Activated CD8-positive, alpha-beta T cell treated with anti-CD3 and anti-CD28 coated beads for 36 hours (primary cell): ENCODE measurements at regions not wholly inside any gene's neighbourhood (a gene's known extent, or its start where the extent isn't known, plus 50 kb on each side); places are given as distances from the start of the nearest gene placed in this dataset.

Source experiments
- ATAC-seq: fragments of 200-7000 bp; cut with Tn5 transposase; one replicate; pipeline ENCODE4 v1.10.0; 2021; ENCODE audit warnings: mild to moderate bottlenecking, moderate library complexity
- CTCF ChIA-PET: fragments of 350-600 bp; sonication (Branson Sonifier 250); formaldehyde crosslinking; loops from one replicate; lab custom pipeline; 2021; ENCODE audit warnings: antibody characterized with exemption; lab: Charles Lee
- POLR2A ChIA-PET: fragments of 350-600 bp; sonication (Branson Sonifier 250); formaldehyde crosslinking; loops from one replicate; lab custom pipeline; 2021; ENCODE audit warnings: antibody characterized with exemption; lab: Charles Lee
- DNase-seq: peaks from one replicate; pipeline ENCODE4 v3.0.0-alpha.2; 2020
- H3K27ac Mint-ChIP-seq: one replicate; pipeline ENCODE4 v1.8.0; 2021; ENCODE audit warnings: mild to moderate bottlenecking, mixed read lengths
- H3K27me3 Mint-ChIP-seq: one replicate; pipeline ENCODE4 v1.8.0; 2021; ENCODE audit warnings: mixed read lengths
- H3K36me3 Mint-ChIP-seq: one replicate; pipeline ENCODE4 v1.8.0; 2021; ENCODE audit warnings: low read depth, mixed read lengths
- H3K4me1 Mint-ChIP-seq: one replicate; pipeline ENCODE4 v1.8.0; 2021; ENCODE audit warnings: low read depth, mixed read lengths
- H3K4me3 Mint-ChIP-seq: one replicate; pipeline ENCODE4 v1.8.0; 2021; ENCODE audit warnings: mild to moderate bottlenecking, moderate library complexity, mixed read lengths
- H3K9me3 Mint-ChIP-seq: one replicate; pipeline ENCODE4 v1.8.0; 2021; ENCODE audit warnings: mixed read lengths
- intact Hi-C: fragments of 100-400 bp; cut with micrococcal nuclease; formaldehyde crosslinking; loops from one replicate; pipeline ENCODE4 v1.10.0; 2022
- TF ChIP-seq, protein P1 (sequence below): fragments of 200-600 bp; IDR thresholded peaks from one replicate; pipeline ENCODE4 v1.8.0; 2022; ENCODE audit warnings: antibody characterized with exemption, mild to moderate bottlenecking

DNA sequence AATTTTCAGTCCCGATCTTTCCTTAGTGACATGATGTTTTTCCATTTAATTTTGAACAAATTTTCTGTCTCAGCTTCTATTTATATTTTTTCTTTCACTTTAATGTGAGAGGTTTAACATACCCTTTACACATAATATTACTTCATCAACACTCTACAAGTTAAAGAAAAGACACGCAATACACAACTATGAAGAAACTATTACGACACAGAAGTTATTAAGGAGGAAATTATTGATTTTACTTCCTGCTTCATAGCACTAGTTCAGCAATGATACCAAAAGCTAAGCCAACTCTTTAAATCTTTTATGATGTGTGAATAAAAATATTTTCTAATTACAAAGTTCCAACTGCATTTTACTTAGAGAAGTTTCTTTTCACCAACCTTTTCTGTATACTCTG lies 432.3 kb upstream of the DAB2 start:
- no peaks in the 10 kb centered on the region for H3K9me3 Mint-ChIP-seq
- no peaks in the 10 kb centered on the region for H3K36me3 Mint-ChIP-seq
- H3K27ac Mint-ChIP-seq = no peak overlapping the region
- no peak overlapping the region for H3K4me3 Mint-ChIP-seq
- POLR2A ChIA-PET = no interaction called here
- H3K27me3 Mint-ChIP-seq = peaks cover 17% of the 10 kb centered on the region
- ATAC-seq (no peak), DNase-seq (no peak)
- CTCF ChIA-PET = no interaction called here
- no peaks in the 10 kb centered on the region for H3K4me1 Mint-ChIP-seq
- TF ChIP-seq, protein P1, sequence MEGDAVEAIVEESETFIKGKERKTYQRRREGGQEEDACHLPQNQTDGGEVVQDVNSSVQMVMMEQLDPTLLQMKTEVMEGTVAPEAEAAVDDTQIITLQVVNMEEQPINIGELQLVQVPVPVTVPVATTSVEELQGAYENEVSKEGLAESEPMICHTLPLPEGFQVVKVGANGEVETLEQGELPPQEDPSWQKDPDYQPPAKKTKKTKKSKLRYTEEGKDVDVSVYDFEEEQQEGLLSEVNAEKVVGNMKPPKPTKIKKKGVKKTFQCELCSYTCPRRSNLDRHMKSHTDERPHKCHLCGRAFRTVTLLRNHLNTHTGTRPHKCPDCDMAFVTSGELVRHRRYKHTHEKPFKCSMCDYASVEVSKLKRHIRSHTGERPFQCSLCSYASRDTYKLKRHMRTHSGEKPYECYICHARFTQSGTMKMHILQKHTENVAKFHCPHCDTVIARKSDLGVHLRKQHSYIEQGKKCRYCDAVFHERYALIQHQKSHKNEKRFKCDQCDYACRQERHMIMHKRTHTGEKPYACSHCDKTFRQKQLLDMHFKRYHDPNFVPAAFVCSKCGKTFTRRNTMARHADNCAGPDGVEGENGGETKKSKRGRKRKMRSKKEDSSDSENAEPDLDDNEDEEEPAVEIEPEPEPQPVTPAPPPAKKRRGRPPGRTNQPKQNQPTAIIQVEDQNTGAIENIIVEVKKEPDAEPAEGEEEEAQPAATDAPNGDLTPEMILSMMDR = no peak
- intact Hi-C loops = no loop called here

DNA sequence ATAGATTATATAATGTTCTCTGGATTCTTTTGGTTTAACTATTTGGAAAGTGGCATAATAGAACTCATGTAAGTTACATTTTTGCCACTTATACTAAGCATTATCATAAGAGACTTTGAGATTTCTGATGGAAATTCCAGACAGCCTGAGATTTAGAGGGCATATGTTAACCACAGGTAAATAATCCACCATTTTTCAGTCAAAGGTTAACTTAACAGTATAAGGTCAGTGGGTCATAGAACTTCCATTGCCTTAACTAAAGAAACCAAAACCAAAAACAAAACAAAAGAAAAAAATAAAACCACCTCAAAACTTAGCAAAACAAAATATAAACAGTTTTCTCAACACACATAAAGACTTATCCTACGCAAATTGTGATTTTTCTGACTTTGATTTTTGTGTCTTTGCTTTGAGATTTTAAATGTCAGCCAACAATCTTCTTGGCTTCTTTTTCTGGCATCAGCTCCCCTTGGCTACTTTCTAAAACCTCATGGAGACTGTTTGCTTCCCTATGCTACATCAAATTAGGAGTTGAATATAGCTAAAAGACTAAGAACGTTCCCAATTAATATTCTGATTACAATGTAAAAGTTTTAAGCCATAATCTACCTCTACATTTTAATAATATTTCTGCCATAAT lies 430.1 kb upstream of the DAB2 start:
- TF ChIP-seq, protein P1 = no peak
- H3K4me1 Mint-ChIP-seq = no peaks in the 10 kb centered on the region
- no peak overlapping the region for H3K4me3 Mint-ChIP-seq
- intact Hi-C loops = no loop called here
- no peaks in the 10 kb centered on the region for H3K36me3 Mint-ChIP-seq
- CTCF ChIA-PET = no interaction called here
- no peak overlapping the region for H3K27ac Mint-ChIP-seq
- ATAC-seq = no peak
- POLR2A ChIA-PET = no interaction called here
- no peak for DNase-seq
- peaks cover 17% of the 10 kb centered on the region for H3K27me3 Mint-ChIP-seq
- H3K9me3 Mint-ChIP-seq = no peaks in the 10 kb centered on the region

DNA sequence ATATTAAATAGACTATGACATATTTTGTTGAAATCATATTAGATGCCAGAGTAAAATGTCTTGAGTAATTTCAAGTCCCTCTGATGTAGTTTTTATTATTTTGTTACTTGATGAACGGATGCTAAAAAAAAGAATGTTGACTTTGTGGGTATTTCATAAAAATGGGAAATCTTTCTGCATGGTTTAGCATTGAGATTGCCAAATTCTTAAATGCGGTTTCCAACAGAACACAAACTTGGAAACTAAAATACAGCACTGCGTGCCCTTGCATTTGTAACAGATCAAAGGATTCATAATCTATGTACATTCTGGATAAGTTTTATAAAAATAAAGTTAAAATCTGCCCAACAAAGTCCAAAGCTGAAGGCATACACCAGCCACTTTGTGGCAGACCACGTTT lies 425.5 kb upstream of the DAB2 start:
- DNase-seq = no peak
- Mint-ChIP-seq H3K27me3 (peaks cover 16% of the 10 kb centered on the region), H3K4me3 (no peak overlapping the region), H3K4me1 (no peaks in the 10 kb centered on the region), H3K9me3 (no peaks in the 10 kb centered on the region), H3K36me3 (no peaks in the 10 kb centered on the region), H3K27ac (no peak overlapping the region)
- TF ChIP-seq, protein P1 = no peak
- CTCF ChIA-PET = no interaction called here
- ATAC-seq = no peak
- POLR2A ChIA-PET = no interaction called here
- intact Hi-C loops = no loop called here

DNA sequence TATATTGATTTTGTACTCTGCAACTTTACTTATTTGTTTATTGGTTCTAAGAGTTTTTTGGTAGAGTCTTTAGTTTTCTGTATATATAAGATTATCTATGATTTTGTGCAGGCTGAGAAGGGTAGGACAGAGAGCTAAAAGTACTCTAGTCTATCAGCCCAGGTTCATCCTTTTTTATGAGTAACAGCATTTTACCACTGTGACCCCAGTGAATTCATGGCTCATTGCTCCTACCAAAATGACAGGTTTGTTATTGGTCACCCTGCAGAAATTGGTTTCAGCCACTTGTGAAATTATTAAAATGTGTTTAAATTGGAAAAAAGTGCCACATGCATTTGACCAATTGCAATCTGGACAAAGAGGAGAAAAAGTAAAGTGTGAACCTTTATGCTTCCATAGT lies 421.4 kb upstream of the DAB2 start:
- Mint-ChIP-seq H3K4me1 (no peaks in the 10 kb centered on the region), H3K36me3 (no peaks in the 10 kb centered on the region), H3K9me3 (no peaks in the 10 kb centered on the region), H3K27ac (no peak overlapping the region), H3K4me3 (no peak overlapping the region), H3K27me3 (peaks cover 14% of the 10 kb centered on the region)
- ATAC-seq = no peak
- ChIA-PET POLR2A (interaction anchor here (0.7 kb wide), 1 partner anchor 299 kb away, joined by 3 read pairs; no protein-coding TSS in a partner anchor), CTCF (interaction anchor here (0.5 kb wide), 1 partner anchor 9 kb away, joined by 3 read pairs; no protein-coding TSS in a partner anchor)
- TF ChIP-seq, protein P1 = no peak
- intact Hi-C loops = no loop called here
- no peak for DNase-seq

DNA sequence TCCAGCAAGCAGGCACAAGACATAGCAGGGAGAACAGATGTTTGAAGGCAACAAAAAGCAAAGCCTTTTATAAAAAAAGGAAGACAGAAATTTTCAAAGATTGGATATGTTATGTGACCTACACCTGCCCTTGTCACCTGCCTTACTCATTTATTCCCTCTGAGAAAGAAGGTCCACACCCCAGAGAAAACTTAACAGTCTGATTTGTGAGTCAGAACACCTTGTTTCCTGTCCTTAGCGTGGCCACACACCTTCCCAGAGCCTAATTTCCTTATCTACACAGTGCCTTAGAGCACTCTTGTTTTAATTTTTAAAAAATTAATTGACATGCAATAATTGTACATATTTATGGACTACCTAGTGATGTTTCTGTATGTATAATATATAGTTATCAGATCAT lies 419.0 kb upstream of the DAB2 start:
- CTCF ChIA-PET = no interaction called here
- TF ChIP-seq, protein P1 = no peak
- ATAC-seq = no peak
- no peak for DNase-seq
- Mint-ChIP-seq H3K4me1 (no peaks in the 10 kb centered on the region), H3K27me3 (peaks cover 10% of the 10 kb centered on the region), H3K36me3 (no peaks in the 10 kb centered on the region), H3K27ac (no peak overlapping the region), H3K9me3 (peaks cover 3% of the 10 kb centered on the region), H3K4me3 (no peak overlapping the region)
- POLR2A ChIA-PET = no interaction called here
- intact Hi-C loops = no loop called here
